ENCODE measurements at regions not wholly inside any gene's neighbourhood (a gene's known extent, or its start where the extent isn't known, plus 50 kb on each side); places are given as distances from the start of the nearest gene placed in this dataset.

DNA sequence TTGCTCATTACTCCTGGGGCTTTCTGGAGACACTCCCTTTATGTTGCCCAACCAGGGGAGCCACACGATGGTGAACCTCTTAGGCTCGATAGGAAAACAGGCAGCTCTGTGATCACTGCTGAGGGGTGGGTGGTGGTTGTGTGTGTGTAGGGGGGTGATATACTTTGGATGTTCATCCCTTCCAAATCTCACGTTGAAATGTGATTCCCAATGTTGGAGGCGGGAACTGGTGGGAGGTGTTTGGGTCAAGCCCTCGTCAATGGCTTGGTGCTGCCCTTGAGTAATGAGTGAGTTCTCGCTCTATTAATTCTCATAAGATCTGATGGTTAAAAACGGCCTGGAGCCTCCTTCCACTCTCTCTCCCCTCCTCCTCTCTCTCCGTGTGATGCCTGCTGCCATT, 204.0 kb upstream of the B3GAT1 start:
- no peaks in the 10 kb centered on the region for H3F3A ChIP-seq (ENCODE audit: low read depth)
- TF ChIP-seq, protein P1, sequence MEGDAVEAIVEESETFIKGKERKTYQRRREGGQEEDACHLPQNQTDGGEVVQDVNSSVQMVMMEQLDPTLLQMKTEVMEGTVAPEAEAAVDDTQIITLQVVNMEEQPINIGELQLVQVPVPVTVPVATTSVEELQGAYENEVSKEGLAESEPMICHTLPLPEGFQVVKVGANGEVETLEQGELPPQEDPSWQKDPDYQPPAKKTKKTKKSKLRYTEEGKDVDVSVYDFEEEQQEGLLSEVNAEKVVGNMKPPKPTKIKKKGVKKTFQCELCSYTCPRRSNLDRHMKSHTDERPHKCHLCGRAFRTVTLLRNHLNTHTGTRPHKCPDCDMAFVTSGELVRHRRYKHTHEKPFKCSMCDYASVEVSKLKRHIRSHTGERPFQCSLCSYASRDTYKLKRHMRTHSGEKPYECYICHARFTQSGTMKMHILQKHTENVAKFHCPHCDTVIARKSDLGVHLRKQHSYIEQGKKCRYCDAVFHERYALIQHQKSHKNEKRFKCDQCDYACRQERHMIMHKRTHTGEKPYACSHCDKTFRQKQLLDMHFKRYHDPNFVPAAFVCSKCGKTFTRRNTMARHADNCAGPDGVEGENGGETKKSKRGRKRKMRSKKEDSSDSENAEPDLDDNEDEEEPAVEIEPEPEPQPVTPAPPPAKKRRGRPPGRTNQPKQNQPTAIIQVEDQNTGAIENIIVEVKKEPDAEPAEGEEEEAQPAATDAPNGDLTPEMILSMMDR (conservative IDR thresholded peaks at IDR 0.05; ENCODE audit: low read length), result no peak
- no peak for TF ChIP-seq EZH2phosphoT487 (IDR thresholded peaks at IDR 0.05; ENCODE audit: borderline replicate concordance)

DNA sequence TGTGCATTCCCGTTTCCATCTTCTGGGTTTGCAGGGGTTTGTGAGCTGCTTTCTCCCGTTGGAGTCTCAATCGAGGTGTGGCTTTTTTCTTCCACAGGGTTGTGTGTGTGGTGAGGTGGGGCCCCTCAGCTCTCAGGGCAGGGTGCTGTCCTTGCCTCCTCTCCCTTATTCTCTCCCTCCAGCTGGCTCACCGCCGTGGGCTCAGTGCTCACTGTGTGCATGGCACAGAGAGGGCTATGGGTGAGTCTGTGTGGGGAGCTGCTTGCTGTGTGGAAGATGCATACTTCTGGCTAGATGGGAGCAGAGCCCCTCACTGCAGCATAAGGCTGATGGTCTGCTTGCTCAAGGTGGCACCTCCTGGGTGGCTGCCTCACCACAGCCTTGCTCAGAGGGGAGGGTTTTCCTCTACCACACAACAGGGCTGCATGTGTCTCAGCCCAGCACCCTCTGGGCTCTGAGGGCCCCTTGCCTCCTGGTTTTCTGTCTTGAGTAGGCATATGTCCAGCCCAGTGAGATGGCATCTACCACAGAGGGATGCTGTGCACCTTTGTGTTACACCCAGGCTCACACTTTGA, 203.1 kb upstream of the B3GAT1 start:
- Histone ChIP-seq H3K9ac (ENCODE audit: low read depth, low read length, poor library complexity, severe bottlenecking) (no peak overlapping the region), H3K4me1 (ENCODE audit: insufficient read depth, low read length, poor library complexity, severe bottlenecking) (no peaks in the 10 kb centered on the region), H3K9me3 (ENCODE audit: insufficient read depth, low read depth, low read length) (peaks cover 25% of the 10 kb centered on the region; the same call in 1 of the 2 replicates), H3K9me2 (replicated peaks; ENCODE audit: low read depth, low read length) (no peaks in the 10 kb centered on the region), H4K20me1 (ENCODE audit: insufficient read depth, low read length, poor library complexity, severe bottlenecking) (no peaks in the 10 kb centered on the region), H3K27me3 (ENCODE audit: insufficient read depth, low read length, poor library complexity, severe bottlenecking) (no peaks in the 10 kb centered on the region), H3K4me2 (ENCODE audit: low read depth, low read length, poor library complexity, severe bottlenecking) (no peak overlapping the region), H2AFZ (ENCODE audit: low read length) (no peak overlapping the region), H3F3A (ENCODE audit: low read depth) (no peaks in the 10 kb centered on the region), H3K79me2 (ENCODE audit: insufficient read depth, low read length) (no peaks in the 10 kb centered on the region), H3K4me3 (ENCODE audit: low read length, poor library complexity, severe bottlenecking) (no peak overlapping the region), H3K36me3 (ENCODE audit: insufficient read depth, low read length) (no peaks in the 10 kb centered on the region)
- TF ChIP-seq, protein P1 (conservative IDR thresholded peaks at IDR 0.05; ENCODE audit: low read length), result no peak
- TF ChIP-seq EZH2phosphoT487 (IDR thresholded peaks at IDR 0.05; ENCODE audit: borderline replicate concordance), result no peak

More for the DNA sequence above, 204.0 kb upstream of the B3GAT1 start:
- no peak overlapping the region for H2AFZ ChIP-seq (ENCODE audit: low read length)
- H3K4me3 ChIP-seq (ENCODE audit: low read length, poor library complexity, severe bottlenecking), result no peak overlapping the region
- no peaks in the 10 kb centered on the region for H3K4me1 ChIP-seq (ENCODE audit: insufficient read depth, low read length, poor library complexity, severe bottlenecking)
- peaks cover 22% of the 10 kb centered on the region; the same call in 1 of the 2 replicates for H3K9me3 ChIP-seq (ENCODE audit: insufficient read depth, low read depth, low read length)
- H3K9me2 ChIP-seq (replicated peaks; ENCODE audit: low read depth, low read length), result no peaks in the 10 kb centered on the region
- H3K36me3 ChIP-seq (ENCODE audit: insufficient read depth, low read length), result no peaks in the 10 kb centered on the region
- H4K20me1 ChIP-seq (ENCODE audit: insufficient read depth, low read length, poor library complexity, severe bottlenecking), result no peaks in the 10 kb centered on the region
- H3K4me2 ChIP-seq (ENCODE audit: low read depth, low read length, poor library complexity, severe bottlenecking), result no peak overlapping the region
- H3K9ac ChIP-seq (ENCODE audit: low read depth, low read length, poor library complexity, severe bottlenecking), result no peak overlapping the region
- no peaks in the 10 kb centered on the region for H3K79me2 ChIP-seq (ENCODE audit: insufficient read depth, low read length)
- no peaks in the 10 kb centered on the region for H3K27me3 ChIP-seq (ENCODE audit: insufficient read depth, low read length, poor library complexity, severe bottlenecking)

DNA sequence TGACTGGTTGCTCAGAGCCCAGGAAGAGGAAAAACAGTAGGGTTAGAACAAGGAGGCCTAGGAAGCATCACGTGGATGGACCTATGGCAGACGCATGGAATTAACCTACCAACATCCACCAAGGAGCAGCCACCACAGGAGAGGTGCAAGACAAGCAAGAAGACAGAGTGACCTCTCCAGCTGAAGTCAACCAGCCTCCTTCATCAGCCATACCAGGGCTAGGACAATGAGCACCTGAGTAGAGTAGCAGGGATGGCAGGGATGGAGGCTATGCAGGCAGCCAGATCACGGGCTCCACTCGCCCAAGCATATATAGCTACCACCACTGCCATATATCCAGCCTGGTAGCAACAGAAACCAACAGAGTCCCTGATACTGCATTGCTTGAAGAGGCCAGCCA, 202.1 kb upstream of the B3GAT1 start:
- H3K9me3 ChIP-seq (ENCODE audit: insufficient read depth, low read depth, low read length), result peaks cover 26% of the 10 kb centered on the region; the same call in 1 of the 2 replicates
- no peak overlapping the region for H3K4me3 ChIP-seq (ENCODE audit: low read length, poor library complexity, severe bottlenecking)
- no peaks in the 10 kb centered on the region for H3K4me1 ChIP-seq (ENCODE audit: insufficient read depth, low read length, poor library complexity, severe bottlenecking)
- no peaks in the 10 kb centered on the region for H3K36me3 ChIP-seq (ENCODE audit: insufficient read depth, low read length)
- H3K9ac ChIP-seq (ENCODE audit: low read depth, low read length, poor library complexity, severe bottlenecking), result no peak overlapping the region
- no peaks in the 10 kb centered on the region for H3F3A ChIP-seq (ENCODE audit: low read depth)
- H3K4me2 ChIP-seq (ENCODE audit: low read depth, low read length, poor library complexity, severe bottlenecking), result no peak overlapping the region
- no peaks in the 10 kb centered on the region for H3K79me2 ChIP-seq (ENCODE audit: insufficient read depth, low read length)
- H3K9me2 ChIP-seq (replicated peaks; ENCODE audit: low read depth, low read length), result no peaks in the 10 kb centered on the region
- no peaks in the 10 kb centered on the region for H4K20me1 ChIP-seq (ENCODE audit: insufficient read depth, low read length, poor library complexity, severe bottlenecking)
- TF ChIP-seq EZH2phosphoT487 (IDR thresholded peaks at IDR 0.05; ENCODE audit: borderline replicate concordance), result no peak
- TF ChIP-seq, protein P1 (conservative IDR thresholded peaks at IDR 0.05; ENCODE audit: low read length), result no peak
- H2AFZ ChIP-seq (ENCODE audit: low read length), result no peak overlapping the region
- no peaks in the 10 kb centered on the region for H3K27me3 ChIP-seq (ENCODE audit: insufficient read depth, low read length, poor library complexity, severe bottlenecking)

Measured in Loucy (cell line).